Nephron progenitor cell (in vitro differentiated cells): ENCODE measurements at regions not wholly inside any gene's neighbourhood (a gene's known extent, or its start where the extent isn't known, plus 50 kb on each side); places are given as distances from the start of the nearest gene placed in this dataset.

Experiments used
- DNase-seq: peaks from one replicate; pipeline ENCODE4 v3.0.0; 2021
- H3K27ac Mint-ChIP-seq: 2 replicates; pipeline ENCODE4 v1.8.0; 2021; ENCODE audit warnings: mild to moderate bottlenecking, moderate library complexity, mixed read lengths
- H3K27me3 Mint-ChIP-seq: 2 replicates; pipeline ENCODE4 v1.8.0; 2021; ENCODE audit warnings: mild to moderate bottlenecking, low read depth, mixed read lengths; ENCODE audit not compliant: poor library complexity
- H3K36me3 Mint-ChIP-seq: 2 replicates; pipeline ENCODE4 v1.8.0; 2021; ENCODE audit warnings: low read depth, mixed read lengths
- H3K4me1 Mint-ChIP-seq: 2 replicates; pipeline ENCODE4 v1.8.0; 2021; ENCODE audit warnings: mixed read lengths
- H3K4me3 Mint-ChIP-seq: 2 replicates; pipeline ENCODE4 v1.8.0; 2021; ENCODE audit warnings: mild to moderate bottlenecking, moderate library complexity, mixed read lengths
- H3K9me3 Mint-ChIP-seq: 2 replicates; pipeline ENCODE4 v1.8.0; 2021; ENCODE audit warnings: mild to moderate bottlenecking, moderate library complexity, mixed read lengths
- TF ChIP-seq, protein P1 (sequence below): fragments of 200-600 bp; sonication (generic); IDR thresholded peaks from 2 replicates; pipeline ENCODE4 v1.5.0; 2021; ENCODE audit warnings: antibody characterized with exemption

DNA sequence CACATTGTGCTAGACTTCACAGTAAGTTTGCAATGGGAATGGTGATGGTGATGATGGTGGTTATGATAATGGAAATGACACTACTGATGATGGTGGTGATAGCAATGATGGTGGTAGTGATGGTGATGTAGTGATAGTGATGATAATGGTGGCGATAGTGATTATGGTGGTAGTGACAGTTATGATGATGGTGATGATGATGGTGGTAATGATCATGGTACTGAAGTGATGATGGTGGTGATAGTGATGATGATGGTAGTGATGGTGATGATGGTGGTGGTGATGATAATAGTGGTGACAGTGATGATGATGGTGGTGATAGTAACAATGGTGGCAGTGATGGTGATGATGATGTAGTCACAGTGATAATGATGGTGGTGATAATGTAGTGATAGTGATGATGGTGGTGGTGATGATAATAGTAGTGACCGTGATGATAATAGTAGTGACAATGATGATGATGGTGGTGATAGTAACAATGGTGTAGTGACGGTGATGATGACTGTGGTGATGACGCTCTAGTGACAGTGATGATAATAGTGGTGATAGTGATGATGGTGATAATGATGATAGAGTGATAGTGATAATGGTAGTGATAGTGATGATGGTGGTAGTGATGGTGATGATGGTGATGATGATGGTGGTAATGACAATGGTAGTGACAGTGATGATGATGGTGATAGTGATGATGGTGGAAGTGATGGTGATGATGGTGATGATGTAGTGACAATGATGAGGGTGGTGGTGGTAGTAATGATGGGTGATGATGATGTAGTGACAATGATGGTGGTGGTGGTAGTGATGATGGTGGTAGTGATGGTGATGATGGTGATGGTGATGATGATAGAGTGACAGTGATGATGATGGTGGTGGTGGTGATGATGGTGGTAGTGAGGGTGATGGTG is 222.9 kb upstream of the PWP1 start:
- no peak for DNase-seq
- no peaks in the 10 kb centered on the region for H3K36me3 Mint-ChIP-seq
- no peak overlapping the region for H3K4me3 Mint-ChIP-seq
- H3K27me3 Mint-ChIP-seq, result peaks cover 10% of the 10 kb centered on the region
- H3K27ac Mint-ChIP-seq, result no peak overlapping the region
- no peaks in the 10 kb centered on the region for H3K9me3 Mint-ChIP-seq
- H3K4me1 Mint-ChIP-seq, result peaks cover 14% of the 10 kb centered on the region
- TF ChIP-seq, protein P1, sequence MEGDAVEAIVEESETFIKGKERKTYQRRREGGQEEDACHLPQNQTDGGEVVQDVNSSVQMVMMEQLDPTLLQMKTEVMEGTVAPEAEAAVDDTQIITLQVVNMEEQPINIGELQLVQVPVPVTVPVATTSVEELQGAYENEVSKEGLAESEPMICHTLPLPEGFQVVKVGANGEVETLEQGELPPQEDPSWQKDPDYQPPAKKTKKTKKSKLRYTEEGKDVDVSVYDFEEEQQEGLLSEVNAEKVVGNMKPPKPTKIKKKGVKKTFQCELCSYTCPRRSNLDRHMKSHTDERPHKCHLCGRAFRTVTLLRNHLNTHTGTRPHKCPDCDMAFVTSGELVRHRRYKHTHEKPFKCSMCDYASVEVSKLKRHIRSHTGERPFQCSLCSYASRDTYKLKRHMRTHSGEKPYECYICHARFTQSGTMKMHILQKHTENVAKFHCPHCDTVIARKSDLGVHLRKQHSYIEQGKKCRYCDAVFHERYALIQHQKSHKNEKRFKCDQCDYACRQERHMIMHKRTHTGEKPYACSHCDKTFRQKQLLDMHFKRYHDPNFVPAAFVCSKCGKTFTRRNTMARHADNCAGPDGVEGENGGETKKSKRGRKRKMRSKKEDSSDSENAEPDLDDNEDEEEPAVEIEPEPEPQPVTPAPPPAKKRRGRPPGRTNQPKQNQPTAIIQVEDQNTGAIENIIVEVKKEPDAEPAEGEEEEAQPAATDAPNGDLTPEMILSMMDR, result no peak

DNA sequence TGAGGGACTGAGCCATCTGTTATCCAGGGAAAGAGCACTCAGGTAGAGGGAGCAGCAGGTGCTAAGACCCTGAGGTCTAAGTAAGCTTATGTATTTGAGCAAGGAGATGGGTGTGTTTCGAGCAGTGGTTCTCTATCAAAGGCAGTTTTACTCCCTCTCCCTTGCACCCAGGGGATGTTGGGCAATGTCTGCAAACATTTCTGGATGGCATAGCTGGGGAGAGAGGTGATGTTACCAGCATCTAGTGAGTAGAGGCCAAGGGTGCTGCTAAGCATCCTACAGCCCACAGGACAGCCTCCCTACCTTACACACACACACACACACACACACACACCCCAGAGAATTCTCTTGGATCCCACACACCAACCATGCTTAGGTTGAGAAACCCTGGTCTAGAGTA is 221.0 kb upstream of the PWP1 start:
- TF ChIP-seq, protein P1, result no peak
- Mint-ChIP-seq H3K9me3 (no peaks in the 10 kb centered on the region), H3K27me3 (peaks cover 10% of the 10 kb centered on the region), H3K36me3 (no peaks in the 10 kb centered on the region), H3K27ac (no peak overlapping the region), H3K4me3 (no peak overlapping the region), H3K4me1 (peaks cover 24% of the 10 kb centered on the region)
- no peak for DNase-seq

DNA sequence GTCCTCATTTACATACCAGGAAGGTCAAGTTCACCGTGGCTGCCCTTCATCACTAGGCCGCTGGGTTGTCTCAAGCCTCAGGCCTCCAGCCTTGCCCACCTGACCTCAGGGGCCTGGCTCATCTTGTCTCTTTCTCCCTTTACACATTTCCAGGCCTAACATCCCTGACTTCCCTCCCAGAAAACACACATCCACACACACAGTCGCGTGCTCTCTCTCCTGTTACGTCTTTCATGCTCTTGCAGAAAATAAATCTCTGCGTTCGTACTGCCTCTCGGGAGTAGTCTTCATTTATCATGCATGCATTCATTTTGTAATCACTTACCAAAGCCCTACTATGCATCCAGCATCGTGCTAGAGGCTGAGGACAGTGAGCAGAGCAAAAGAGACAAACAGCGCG is 220.0 kb upstream of the PWP1 start:
- DNase-seq, result no peak
- no peaks in the 10 kb centered on the region for H3K9me3 Mint-ChIP-seq
- H3K27ac Mint-ChIP-seq, result no peak overlapping the region
- H3K4me1 Mint-ChIP-seq, result peaks cover 27% of the 10 kb centered on the region
- TF ChIP-seq, protein P1, result no peak
- no peak overlapping the region for H3K4me3 Mint-ChIP-seq
- peaks cover 15% of the 10 kb centered on the region for H3K27me3 Mint-ChIP-seq
- H3K36me3 Mint-ChIP-seq, result no peaks in the 10 kb centered on the region

DNA sequence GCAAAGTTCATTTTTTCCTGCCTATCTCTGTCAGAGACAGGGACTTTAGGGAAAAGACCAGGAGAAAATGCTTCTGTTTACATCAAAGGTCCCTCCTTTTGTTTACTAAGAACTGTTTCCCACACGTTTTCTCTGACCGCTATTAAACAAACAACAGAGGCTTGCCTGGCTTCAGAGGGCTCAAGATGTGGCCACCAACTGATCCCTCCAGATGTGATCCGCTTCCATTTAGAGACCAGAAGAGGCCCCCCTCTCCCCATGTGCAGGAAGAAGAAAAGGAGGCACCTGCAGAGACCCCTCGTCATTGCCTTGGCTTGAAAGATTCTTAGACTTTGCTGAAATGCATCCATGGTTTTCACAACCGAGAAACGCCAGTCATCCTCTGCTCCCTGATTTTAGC is 217.9 kb upstream of the PWP1 start:
- H3K4me3 Mint-ChIP-seq, result no peak overlapping the region
- peaks cover 40% of the 10 kb centered on the region for H3K4me1 Mint-ChIP-seq
- DNase-seq, result no peak

DNA sequence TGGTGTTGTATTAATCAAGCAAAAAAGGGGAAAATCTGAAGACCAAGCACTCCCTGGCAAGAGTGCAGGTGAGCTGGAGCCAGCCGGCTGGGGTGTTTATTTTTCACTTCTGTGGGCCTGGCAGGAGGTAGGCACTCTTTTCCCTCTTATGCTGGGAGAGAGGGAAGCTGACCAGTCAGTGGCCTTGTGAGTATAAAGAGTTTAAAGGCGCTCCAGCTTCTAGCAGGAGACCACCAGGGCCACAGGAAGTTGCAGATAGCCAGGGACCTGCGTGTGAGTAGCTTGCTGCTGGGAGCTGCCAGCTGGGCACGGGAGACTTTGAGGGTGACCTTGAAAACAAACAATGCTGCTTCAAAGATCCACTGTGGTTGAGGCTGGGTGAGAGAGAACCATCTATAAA is 217.4 kb upstream of the PWP1 start:
- H3K9me3 Mint-ChIP-seq, result no peaks in the 10 kb centered on the region
- H3K27me3 Mint-ChIP-seq, result peaks cover 32% of the 10 kb centered on the region
- no peak for DNase-seq
- H3K4me1 Mint-ChIP-seq, result peaks cover 44% of the 10 kb centered on the region
- H3K4me3 Mint-ChIP-seq, result no peak overlapping the region
- H3K36me3 Mint-ChIP-seq, result no peaks in the 10 kb centered on the region
- H3K27ac Mint-ChIP-seq, result peak overlapping the region; percentile 66
- TF ChIP-seq, protein P1, result no peak

More for the DNA sequence above, 217.9 kb upstream of the PWP1 start:
- TF ChIP-seq, protein P1, result no peak
- Mint-ChIP-seq H3K27ac (peak overlapping the region; percentile 53), H3K9me3 (no peaks in the 10 kb centered on the region), H3K27me3 (peaks cover 32% of the 10 kb centered on the region), H3K36me3 (no peaks in the 10 kb centered on the region)

DNA sequence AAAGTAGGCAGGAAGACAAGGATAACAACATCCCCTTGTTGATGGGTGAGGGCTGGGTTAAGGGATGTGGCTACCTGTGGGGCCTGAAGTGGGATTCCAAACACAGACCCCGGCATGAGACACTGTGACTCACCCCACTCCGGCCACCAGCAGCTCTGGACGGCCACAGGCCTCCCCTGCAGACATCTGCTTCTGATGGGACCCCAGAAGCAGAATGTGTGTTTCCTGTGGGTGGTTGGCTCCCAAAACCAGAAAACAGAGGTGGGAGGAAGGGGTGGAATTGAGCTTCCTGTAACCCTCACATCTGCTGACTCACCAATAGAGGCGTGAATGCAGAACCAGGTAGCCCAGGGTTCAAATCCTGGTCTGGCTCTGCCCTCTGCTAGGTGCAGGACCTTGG is 216.6 kb upstream of the PWP1 start:
- no peak overlapping the region for H3K4me3 Mint-ChIP-seq
- no peak for DNase-seq
- H3K9me3 Mint-ChIP-seq, result no peaks in the 10 kb centered on the region
- H3K27ac Mint-ChIP-seq, result no peak overlapping the region
- H3K27me3 Mint-ChIP-seq, result peaks cover 32% of the 10 kb centered on the region
- TF ChIP-seq, protein P1, result no peak
- H3K4me1 Mint-ChIP-seq, result peaks cover 52% of the 10 kb centered on the region
- no peaks in the 10 kb centered on the region for H3K36me3 Mint-ChIP-seq
